Liver (tissue), 8 donors: ENCODE measurements at regions not wholly inside any gene's neighbourhood (a gene's known extent, or its start where the extent isn't known, plus 50 kb on each side); places are given as distances from the start of the nearest gene placed in this dataset.

Experiments used
- DNase-seq: peaks from one replicate; pipeline ENCODE4 v3.0.0-alpha.2; 2017; ENCODE audit warnings: low spot score
- H3K27ac ChIP-seq, 2 donors: one replicate each; pipeline ENCODE4 v1.7.0; 2013; ENCODE audit warnings: inconsistent platforms in 2 of 2, low read length in 2 of 2, control low read depth in 1 of 2, low read depth in 1 of 2, mild to moderate bottlenecking in 1 of 2
- H3K27me3 ChIP-seq, 4 donors: one replicate each; pipeline versions ENCODE4 v1.6.1 to v1.7.0; 2013; ENCODE audit warnings: low read length in 3 of 4, inconsistent platforms in 1 of 4, mild to moderate bottlenecking in 1 of 4, moderate library complexity in 1 of 4; ENCODE audit not compliant: control insufficient read depth in 4 of 4, insufficient read depth in 4 of 4
- H3K36me3 ChIP-seq, 4 donors: one replicate each; pipeline versions ENCODE4 v1.6.1 to v1.7.0; 2013; ENCODE audit warnings: low read length in 3 of 4, mild to moderate bottlenecking in 3 of 4, low read depth in 1 of 4, moderate library complexity in 1 of 4; ENCODE audit not compliant: control insufficient read depth in 4 of 4, insufficient read depth in 3 of 4
- H3K4me1 ChIP-seq, 4 donors: one replicate each; pipeline versions ENCODE4 v1.6.1 to v1.7.0; 2013; ENCODE audit warnings: low read length in 3 of 4, mild to moderate bottlenecking in 3 of 4, moderate library complexity in 1 of 4; ENCODE audit not compliant: control insufficient read depth in 4 of 4, insufficient read depth in 4 of 4
- H3K4me3 ChIP-seq, 3 donors: one replicate each; pipeline versions ENCODE4 v1.6.1 to v1.7.0; 2013; ENCODE audit warnings: low read length in 3 of 3, control low read depth in 1 of 3, low read depth in 1 of 3, mild to moderate bottlenecking in 1 of 3
- H3K9ac ChIP-seq, 2 donors: one replicate each; pipeline ENCODE4 v1.7.0; 2013; ENCODE audit warnings: low read length in 2 of 2, mild to moderate bottlenecking in 2 of 2, moderate library complexity in 2 of 2, control low read depth in 1 of 2, low read depth in 1 of 2
- H3K9me3 ChIP-seq, 4 donors: one replicate each; pipeline versions ENCODE4 v1.6.1 to v1.7.0; 2013; ENCODE audit warnings: low read length in 3 of 4; ENCODE audit not compliant: control insufficient read depth in 4 of 4
- FOXA1 ChIP-seq: IDR thresholded peaks from 2 replicates; pipeline ENCODE4 v1.6.1; 2016; ENCODE audit warnings: antibody characterized with exemption
- HNF4A ChIP-seq, 2 donors: conservative IDR thresholded peaks; 2 replicates each; pipeline ENCODE4 v1.6.1; 2016; ENCODE audit warnings: antibody characterized with exemption in 2 of 2, mild to moderate bottlenecking in 2 of 2
- JUND ChIP-seq, 2 donors: IDR thresholded peaks; 2 replicates each; pipeline ENCODE4 v1.6.1; 2016; ENCODE audit warnings: antibody characterized with exemption in 2 of 2
- RAD21 ChIP-seq, 2 donors: IDR thresholded peaks; 2 replicates each; pipeline ENCODE4 v1.6.1; 2016; ENCODE audit warnings: antibody characterized with exemption in 2 of 2, mild to moderate bottlenecking in 2 of 2
- TAF1 ChIP-seq: conservative IDR thresholded peaks from 2 replicates; pipeline ENCODE4 v1.6.1; 2016; ENCODE audit warnings: antibody characterized with exemption, mild to moderate bottlenecking
- YY1 ChIP-seq: IDR thresholded peaks from 2 replicates; pipeline ENCODE4 v1.6.1; 2016; ENCODE audit warnings: antibody characterized with exemption, mild to moderate bottlenecking
- ZBTB33 ChIP-seq: IDR thresholded peaks from 2 replicates; pipeline ENCODE4 v1.6.1; 2016; ENCODE audit warnings: antibody characterized with exemption
- WGBS: extraction: QIAGEN DNeasy Blood & Tissue Kit; methylation state at CpG from one replicate; pipeline ENCODE4 v1.1.7; 2013; 5-methylcytosine and 5-hydroxymethylcytosine counted together
- TF ChIP-seq, protein P1 (sequence below): IDR thresholded peaks from 2 replicates; pipeline ENCODE4 v1.6.1; 2016; ENCODE audit warnings: antibody characterized with exemption, mild to moderate bottlenecking
- TF ChIP-seq, protein P2 (sequence below): fragments of 150-350 bp; IDR thresholded peaks from 2 replicates; pipeline ENCODE4 v1.5.1; 2017; ENCODE audit warnings: improper control_type of control experiment, low read depth, low read length; ENCODE audit not compliant: missing input control
- TF ChIP-seq, protein P3 (sequence below): IDR thresholded peaks from 2 replicates; pipeline ENCODE4 v1.6.1; 2016; ENCODE audit warnings: antibody characterized with exemption
- donor health status: healthy.
- donor health status: healthy.
- donor health status: healthy.
- donor health status: healthy.
- donor health status: healthy.

GRCh38 chr6:125668071-125668470 lies 81.4 kb upstream of the HEY2 start (continued):
- TF ChIP-seq, protein P1, sequence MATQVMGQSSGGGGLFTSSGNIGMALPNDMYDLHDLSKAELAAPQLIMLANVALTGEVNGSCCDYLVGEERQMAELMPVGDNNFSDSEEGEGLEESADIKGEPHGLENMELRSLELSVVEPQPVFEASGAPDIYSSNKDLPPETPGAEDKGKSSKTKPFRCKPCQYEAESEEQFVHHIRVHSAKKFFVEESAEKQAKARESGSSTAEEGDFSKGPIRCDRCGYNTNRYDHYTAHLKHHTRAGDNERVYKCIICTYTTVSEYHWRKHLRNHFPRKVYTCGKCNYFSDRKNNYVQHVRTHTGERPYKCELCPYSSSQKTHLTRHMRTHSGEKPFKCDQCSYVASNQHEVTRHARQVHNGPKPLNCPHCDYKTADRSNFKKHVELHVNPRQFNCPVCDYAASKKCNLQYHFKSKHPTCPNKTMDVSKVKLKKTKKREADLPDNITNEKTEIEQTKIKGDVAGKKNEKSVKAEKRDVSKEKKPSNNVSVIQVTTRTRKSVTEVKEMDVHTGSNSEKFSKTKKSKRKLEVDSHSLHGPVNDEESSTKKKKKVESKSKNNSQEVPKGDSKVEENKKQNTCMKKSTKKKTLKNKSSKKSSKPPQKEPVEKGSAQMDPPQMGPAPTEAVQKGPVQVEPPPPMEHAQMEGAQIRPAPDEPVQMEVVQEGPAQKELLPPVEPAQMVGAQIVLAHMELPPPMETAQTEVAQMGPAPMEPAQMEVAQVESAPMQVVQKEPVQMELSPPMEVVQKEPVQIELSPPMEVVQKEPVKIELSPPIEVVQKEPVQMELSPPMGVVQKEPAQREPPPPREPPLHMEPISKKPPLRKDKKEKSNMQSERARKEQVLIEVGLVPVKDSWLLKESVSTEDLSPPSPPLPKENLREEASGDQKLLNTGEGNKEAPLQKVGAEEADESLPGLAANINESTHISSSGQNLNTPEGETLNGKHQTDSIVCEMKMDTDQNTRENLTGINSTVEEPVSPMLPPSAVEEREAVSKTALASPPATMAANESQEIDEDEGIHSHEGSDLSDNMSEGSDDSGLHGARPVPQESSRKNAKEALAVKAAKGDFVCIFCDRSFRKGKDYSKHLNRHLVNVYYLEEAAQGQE, result no peak
- TF ChIP-seq TAF1 (no peak), RAD21 (IDR thresholded peaks at IDR 0.05) (no peak), JUND (IDR thresholded peaks at IDR 0.05) (no peak), HNF4A (conservative IDR thresholded peaks at IDR 0.05) (no peak)

DNA sequence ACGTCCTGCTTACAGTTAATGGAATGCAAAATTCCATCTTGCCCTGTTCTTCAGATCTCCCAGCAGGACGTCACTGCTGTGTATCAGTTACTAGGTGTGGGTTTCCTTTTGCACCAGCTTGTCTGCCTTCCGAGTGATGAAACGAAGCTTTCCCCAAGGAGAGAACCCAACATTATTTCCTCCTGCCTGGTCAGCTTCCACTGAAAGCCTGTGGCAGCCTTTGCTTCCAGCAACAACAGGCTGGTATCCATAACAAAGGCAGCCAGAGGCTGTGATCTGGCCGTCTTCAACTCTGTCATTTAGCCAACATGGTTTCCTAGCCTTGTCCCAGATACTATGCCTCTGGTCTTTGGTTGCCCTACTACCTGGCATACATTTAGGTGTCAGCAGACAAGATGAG lies 78.9 kb upstream of the HEY2 start:
- Histone ChIP-seq H3K36me3 (no peaks in the 10 kb centered on the region), H3K27ac (no peak overlapping the region), H3K4me1 (no peaks in the 10 kb centered on the region), H3K4me3 (no peak overlapping the region), H3K27me3 (no peaks in the 10 kb centered on the region), H3K9me3 (no peaks in the 10 kb centered on the region), H3K9ac (no peak overlapping the region)
- TF ChIP-seq ZBTB33 (no peak), TAF1 (no peak), HNF4A (conservative IDR thresholded peaks at IDR 0.05) (no peak), FOXA1 (no peak), YY1 (no peak)
- TF ChIP-seq, protein P1, result no peak
- TF ChIP-seq, protein P2, sequence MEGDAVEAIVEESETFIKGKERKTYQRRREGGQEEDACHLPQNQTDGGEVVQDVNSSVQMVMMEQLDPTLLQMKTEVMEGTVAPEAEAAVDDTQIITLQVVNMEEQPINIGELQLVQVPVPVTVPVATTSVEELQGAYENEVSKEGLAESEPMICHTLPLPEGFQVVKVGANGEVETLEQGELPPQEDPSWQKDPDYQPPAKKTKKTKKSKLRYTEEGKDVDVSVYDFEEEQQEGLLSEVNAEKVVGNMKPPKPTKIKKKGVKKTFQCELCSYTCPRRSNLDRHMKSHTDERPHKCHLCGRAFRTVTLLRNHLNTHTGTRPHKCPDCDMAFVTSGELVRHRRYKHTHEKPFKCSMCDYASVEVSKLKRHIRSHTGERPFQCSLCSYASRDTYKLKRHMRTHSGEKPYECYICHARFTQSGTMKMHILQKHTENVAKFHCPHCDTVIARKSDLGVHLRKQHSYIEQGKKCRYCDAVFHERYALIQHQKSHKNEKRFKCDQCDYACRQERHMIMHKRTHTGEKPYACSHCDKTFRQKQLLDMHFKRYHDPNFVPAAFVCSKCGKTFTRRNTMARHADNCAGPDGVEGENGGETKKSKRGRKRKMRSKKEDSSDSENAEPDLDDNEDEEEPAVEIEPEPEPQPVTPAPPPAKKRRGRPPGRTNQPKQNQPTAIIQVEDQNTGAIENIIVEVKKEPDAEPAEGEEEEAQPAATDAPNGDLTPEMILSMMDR, result no peak
- TF ChIP-seq, protein P3, sequence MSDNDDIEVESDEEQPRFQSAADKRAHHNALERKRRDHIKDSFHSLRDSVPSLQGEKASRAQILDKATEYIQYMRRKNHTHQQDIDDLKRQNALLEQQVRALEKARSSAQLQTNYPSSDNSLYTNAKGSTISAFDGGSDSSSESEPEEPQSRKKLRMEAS, result no peak
- WGBS, result 57% methylated on average over 5 of the region's 5 CpGs
- no peak for DNase-seq
